Inferior parietal cortex (tissue), 1 donor: ENCODE measurements at regions not wholly inside any gene's neighbourhood (a gene's known extent, or its start where the extent isn't known, plus 50 kb on each side); places are given as distances from the start of the nearest gene placed in this dataset.

Source experiments
- DNase-seq: peaks from one replicate; pipeline ENCODE4 v3.0.0-alpha.2; 2016; ENCODE audit errors: extremely low spot score

DNA sequence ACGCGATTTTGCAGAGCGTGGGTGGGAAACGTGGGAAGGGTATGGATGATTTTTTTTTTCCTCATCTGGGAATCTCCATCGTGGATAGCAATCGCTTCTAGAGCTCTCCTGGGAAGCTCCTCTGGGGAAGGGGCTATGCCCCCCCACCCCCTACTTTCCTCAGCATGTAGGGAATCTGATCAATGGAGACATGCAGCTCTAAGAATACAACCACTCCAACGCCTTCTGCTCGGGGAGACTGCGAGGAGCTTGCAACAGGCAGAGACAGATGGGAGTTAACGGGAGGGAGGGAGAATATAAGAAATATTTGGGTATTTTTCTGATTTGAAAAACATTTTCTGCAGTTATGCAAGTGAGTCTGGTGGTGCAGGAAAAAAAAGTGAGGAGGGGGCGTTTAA lies 104.6 kb upstream of the HSD17B12 start:
- DNase-seq = no peak

DNA sequence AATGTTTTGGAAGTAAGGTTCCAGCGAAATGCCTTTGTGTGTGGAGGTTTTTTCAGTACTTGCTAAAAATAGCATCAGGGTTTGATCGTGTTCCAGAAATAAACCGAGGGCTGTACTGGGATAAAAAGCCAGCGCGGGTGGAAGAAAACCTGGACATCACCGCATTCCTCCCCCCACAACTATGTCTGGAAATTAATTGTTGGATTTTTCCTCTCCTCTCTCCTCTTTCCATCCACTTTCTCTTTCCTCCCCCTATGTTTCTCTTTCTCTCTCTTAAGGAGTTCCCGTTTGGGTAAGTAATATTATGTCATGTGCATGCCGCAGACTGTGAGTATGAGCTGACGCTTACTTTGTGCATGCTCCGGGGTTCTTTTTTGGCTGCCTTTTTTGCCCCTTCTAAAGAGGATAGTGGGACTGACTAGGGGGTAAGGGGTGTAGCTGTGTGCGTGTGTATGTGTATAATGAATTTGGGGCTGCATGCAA lies 104.2 kb upstream of the HSD17B12 start:
- no peak for DNase-seq

DNA sequence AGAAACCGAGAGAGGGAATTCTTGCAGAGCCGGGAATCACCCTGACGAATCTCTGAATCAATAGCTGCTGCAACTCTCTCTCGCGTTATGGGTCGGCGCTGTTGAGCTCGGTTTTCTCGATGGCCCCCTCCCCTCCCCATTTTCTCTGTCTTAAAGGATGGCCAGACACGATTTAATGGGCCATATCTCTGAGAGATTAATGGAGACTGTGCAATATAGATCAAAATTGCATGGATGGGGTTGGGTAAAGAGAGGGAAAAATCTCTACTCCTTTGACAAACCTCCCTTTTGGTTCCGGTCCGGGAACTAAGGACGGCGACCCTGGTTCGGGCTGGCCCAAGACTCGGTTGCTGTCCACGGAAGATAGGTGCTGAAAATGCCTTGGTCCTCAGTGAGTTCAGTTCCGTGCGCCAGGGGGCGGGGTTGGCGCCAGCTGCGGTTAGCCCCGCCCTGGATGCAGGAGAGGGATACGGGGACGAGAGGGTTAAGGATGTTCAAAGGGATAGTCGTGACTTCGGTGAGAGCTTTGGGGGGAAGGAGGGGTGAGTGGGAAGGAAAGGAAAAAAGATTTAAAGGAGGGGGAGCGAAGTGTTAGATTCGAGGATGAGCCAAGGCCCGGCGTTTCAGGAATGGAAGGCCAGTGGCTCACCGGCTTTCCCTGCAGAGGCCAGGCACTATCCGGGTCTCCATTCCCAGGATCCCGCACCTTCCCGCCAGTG lies 103.6 kb upstream of the HSD17B12 start:
- no peak for DNase-seq

DNA sequence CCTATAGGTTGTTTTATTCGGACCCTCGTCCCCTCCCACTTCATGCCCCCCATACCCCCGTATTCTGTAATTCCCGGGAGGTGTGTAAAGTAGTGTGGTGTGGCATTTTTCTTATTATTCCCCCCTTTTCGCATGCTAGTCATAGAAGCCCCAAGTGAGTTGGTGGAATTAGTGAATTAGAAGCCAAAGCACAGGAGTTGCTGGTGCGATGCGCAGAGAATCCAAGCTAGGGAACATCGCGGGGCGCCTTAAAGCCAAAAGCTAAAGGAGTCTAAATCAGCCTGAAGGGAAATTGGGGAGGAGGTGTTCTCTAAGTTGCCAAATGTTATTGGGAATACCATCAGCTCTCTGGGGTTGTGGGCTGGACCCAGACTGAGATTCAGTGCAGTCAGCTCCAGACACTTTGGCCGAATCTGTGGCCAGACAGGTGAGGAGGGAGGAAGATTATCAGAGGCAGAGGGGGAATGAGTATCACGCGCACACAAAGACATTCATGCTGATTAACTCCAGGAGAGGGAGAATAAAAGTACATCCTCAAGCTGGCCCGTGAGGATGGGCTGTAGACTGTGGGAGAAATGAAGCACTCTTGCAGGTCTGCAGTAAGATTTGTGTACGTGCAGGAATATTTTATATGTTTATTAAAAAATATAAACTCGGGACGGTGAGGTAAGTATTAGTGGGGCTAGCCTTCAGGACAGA lies 102.8 kb upstream of the HSD17B12 start:
- no peak for DNase-seq

DNA sequence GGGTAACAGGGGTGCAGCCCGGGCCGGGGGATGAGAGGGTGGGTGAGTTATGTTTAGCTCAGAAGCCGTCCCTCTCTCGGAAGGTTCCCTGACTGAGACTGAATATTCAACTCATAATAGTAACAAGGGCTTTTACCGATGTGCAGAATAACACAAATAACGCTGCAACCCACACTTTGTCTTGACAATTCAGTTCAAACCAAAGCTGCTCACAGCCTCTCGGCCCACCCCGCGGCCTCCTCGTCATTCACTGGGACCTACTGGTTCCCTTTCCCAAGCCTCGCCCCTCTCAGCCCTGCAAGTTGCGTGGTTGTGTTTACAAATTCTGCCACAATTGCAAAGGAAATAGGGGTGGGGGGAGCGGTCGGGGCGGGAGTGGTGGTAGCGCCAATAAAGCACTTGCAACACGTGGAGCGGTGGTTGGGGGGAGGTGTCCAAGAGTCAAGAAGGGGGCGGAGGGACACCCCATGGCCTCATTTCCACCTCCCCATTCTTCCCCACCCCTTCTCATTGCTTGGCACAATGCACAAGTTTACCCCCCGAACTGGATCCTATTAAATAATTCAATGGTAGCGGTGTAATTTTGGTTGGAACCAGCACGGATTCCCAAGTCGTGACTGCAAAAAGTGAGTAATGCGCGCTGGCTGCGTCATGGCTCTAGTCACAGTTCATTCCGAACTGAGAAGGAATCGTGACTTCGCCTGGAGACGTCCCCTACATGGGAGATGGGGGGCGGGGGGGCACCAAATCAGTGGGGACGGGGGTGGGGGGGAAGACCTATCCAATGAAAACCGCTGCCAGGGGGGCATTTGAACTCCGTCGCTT lies 102.0 kb upstream of the HSD17B12 start:
- no peak for DNase-seq

DNA sequence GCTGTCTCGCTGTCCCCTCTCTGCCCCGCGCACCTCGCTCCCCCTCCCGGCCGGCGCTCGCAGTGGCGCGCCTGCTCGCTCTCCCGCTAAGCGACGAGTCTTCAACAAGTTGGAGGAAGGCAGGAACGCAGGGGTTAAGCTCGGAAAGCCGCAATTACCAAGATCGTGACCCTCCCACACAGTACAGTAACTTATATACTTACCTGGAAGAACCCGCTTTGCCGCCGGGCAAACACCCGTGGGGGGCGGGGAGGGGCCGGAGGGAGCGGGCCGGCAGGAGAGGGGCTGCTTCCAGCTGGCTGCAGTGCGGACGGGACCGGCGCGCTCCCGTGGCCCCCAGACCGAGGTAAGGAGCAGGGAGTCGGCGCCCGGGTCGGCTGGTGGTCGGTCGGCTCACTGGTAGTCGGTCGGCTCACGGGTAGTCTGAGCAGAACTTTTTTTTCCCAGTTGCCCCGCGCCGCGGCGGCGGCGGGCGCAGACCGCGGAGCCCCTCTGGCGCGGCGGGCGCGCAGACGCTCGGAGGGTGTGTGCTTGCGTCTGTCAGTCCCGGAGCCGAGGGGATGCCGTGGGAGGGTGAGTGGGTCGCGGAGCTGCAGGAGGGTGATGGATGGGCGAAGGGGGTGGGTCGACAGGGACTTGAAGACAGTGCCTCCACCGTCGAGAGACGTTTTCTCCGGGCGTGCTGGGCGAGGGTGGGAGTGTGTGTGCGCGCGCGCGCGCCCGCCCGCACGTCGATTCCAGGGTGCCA lies 101.2 kb upstream of the HSD17B12 start:
- DNase-seq = no peak

DNA sequence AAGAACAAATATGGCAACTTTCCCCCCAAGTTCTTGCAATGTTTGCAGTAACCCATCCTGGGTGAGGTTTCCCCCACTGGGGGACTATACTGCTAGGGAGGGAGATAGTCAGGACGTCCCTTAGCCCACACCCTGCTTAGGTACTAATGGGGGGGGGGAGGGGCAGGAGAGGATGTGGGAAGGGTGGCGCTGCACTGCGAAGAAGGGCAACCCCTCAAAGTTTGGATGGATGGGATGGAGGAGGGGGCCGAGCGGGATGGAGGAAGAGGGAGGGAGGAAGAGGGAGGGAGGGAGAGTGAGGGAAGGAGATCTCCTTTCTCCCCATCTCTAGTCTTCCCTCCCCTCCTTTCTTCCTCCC lies 100.6 kb upstream of the HSD17B12 start:
- no peak for DNase-seq

DNA sequence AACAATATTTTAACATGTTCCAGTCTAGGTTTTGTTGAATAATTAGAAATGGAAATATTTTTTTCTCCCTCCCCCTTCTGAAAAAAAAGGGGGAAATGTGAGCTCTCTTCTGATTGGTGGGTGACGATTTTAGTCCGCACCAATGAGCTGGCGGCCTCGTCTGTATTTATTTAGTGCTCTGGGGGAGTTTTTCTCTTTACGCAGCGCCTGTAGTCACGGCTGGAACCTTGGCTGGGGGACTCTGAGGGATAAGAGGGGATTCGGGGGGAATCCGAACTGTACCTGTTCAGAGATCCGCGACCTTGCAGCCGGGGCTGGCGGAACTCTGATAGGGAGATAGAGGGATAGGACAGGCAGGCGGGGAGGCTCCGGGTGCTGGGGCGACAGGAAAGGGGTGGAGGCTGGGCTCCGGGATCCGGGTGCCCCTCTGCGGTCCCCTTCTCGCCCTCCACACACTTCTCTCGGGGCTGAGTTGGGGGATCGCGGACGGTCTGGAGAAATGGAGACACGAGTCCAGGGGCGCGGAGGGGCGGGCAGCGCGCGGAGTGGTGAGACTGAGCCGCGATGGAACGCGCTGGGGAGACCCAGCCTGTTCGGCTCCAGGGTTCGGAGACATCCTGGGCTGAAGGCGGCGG lies 99.7 kb upstream of the HSD17B12 start:
- no peak for DNase-seq

DNA sequence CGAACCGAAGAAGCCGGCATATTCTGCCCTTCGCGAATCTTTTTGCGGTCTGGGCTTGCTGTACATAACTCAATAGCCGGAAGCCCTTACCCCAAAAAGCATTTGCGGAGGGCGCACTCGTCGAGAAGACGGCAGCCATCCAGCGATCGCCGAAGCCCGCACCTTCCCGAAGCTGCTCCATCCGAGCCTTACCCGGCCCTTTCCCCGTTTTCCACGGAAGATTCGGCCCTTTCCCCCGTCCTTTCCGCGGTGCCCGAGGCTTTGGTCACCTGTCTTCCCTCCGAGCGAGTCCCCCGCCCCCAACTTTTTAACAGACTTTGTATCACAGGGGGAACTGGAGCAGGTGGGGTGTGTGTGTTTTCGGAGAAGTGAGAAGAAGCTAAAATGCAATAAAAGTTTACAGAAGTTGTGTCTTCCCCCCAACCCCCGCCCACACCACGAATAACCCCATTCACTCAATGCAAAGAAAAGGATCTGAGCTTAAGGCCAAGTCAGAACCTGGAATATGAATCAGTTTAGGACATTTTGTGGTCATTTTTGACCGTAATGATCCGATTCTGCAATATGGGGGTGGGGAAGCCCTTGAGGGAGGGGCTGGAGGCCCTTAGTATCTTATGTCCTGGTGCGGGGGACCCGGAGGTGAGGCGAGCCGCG lies 99.0 kb upstream of the HSD17B12 start:
- DNase-seq = no peak

DNA sequence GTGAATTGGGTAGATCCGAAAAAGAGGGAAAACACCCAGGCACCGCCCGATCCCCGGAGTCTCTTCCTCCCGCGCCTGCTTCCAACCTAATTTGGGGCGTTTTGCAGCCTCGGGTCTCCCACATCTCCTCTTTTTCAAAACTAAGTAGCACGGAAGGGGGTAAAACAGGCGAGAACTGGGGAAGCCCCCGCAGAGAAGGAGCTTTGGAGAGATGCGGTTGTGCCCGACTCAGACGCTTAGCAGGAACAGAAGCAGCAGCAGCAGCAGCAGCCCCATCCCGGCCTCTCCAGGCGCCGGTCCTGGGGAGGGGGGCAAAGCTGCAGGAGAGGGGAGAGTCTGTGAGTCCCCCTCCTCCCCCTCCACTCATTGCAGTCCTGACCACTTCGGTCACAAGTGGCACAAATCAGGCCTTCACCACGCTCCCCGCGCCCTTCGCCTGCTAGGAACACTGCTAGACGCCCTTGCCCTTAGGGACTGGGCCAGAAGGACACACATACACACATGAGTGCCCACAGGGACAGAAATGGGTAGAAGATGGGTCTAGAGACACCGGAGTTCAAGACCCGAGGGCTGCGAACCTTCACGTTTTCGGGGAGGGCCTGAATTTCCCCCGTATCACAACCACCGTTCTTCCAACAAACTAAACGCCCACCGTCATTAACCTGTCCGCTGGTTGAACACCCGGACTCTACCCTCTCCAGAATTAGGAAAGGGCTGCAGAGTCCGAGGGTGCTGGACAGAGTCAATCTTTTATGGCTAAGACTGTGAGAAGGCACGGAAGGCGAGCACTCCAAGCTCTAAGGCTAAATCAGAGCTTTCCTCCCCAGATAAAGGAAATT lies 98.3 kb upstream of the HSD17B12 start:
- no peak for DNase-seq

DNA sequence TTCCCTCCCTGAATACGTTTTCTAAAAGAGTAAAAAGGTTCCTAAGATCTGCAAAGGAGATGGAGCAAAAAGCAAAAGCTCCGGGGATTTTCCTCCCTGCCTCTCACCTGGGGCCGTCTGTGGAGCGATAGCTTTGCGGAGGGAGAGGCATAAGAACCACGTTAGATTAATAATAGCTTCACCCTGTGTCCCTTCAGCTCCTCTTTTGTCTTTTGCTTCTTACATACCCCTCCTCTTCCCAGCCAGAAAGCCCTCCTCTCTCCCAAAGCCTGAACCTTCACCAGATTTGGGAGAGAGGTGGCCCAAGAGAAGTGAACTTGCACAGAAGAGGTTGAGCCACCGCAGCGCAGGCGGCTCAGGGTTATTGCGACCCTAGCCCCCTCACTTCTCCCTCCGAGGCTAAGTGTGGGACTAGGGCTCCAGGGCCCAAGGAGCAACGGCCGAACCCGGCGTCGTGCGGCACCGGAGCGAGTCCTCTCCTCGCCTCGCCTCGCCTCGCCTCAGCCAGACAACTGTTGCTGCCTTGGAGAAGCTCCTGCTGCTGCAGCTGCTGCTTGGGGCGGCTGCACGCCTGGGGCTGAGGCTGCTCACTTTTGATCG lies 97.6 kb upstream of the HSD17B12 start:
- no peak for DNase-seq

DNA sequence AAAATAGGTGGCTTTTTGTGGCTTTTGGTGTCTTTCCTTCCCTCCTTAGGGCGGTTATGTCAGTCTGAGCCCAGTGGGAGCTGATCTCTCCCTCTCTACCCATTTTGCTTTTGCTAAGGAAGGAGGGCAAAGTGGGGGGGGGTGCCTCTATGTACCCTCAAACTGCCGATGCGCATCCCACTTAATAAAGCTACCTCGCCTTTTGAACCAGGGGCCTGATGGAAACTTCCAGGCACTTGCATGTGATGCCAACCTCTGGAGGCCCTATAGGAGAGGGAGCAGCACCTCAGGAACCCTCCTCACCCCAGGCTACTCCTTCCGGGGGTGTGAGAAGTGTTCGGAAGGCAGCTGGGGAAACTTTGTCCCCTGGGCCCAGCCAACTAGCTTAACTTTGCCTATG lies 97.0 kb upstream of the HSD17B12 start:
- no peak for DNase-seq

DNA sequence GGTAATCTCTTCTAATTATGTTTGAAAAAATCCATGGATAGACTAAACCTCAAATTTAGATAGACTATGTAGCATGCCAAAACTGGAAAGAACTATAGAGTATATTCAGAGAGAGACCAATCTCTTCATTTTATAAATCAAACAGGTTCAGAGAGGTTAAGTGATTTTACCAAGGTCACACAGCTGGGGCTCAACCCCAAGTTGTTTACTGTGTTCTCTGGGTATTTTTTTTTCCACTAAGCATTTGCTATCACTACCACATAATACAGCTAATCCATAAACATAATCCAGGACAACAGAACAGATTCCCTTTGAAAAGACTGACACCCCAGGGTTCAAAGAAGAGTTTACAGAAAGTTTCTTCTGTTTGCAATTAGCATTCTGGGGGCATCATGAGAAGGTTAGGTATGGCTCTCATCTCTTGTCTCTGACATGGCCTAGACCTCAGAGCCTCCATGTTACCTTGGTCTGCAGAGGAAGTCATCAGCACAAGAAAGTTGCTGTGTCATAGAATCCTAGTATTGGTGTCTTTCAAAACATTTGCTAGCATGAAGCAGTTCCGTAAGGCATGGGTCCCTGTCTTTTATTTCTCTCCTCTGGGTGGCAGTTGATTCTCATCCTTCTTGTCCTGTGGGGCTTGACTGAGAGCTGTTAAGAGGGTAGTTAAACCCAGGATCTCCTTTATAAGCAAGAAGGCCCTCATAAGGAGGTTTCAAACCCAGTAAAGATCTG lies 94.5 kb upstream of the HSD17B12 start:
- no peak for DNase-seq

DNA sequence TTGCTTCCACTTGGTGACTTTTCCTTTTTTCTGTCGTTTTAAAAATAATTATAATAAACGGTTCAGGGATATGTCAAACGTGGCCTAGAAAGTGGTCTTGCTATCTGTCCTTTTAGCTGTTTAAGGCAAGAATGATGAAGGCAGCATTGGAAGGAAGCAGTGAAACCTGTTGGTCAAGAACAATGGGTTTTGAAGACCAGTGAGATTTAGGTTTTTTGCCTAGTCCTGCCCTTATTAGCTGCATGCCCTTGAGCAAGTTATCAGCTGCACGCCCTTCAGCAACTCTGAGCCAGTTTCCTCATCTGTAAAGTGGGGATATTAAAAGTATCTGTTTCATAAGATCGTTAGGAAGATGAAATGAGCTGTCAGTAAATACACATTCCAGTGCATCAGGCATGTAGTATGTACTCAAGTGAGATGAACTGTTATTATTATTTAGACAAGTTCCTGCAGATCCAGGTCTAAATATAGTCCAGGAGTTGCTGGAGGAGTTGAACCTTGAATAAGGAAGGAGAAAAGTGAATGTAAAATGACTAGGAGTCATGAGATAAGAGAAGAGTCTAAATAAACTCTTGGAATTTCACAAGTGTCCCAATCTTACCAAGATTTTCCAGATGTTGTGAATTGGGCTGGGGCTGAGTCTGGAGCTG lies 90.8 kb upstream of the HSD17B12 start:
- DNase-seq = no peak

DNA sequence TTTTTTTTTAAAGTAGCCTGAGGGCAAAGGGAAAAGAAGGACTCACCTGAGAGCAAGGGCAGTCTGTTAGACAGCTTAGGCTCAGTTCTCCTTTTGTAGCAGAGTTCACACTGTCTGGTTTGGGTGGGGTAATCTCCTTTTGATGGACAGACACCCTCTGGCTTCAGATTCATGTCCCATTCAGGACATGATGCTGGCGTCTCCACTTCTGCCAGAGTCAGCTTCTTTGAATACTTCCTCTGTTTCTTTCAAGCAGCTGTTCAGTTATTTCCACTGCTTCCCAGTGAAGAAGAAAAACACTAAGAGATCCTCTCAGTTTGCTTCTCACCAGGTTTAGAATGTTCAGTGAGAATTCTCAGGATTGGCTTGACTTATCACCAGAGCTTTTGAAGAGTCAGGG lies 79.0 kb upstream of the HSD17B12 start:
- DNase-seq = no peak

DNA sequence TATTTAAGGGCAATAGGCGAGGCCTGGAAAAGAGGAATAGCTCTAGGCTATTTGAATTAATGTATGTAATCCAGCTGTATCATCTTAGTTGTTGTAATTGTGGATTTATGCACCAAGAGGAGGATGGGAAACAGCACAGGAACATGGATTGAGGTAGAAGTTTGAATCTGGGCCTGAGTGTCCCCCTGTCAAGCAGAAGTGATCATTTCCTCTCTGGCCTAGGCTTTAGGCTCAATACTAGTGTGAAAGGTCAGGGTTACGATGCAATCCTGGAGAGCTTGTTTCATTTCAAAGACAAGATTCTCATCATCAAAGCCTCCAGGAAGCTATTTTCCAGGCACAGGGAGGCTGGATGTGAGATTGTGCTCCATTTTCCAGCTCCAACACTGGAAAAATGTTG lies 77.9 kb upstream of the HSD17B12 start:
- no peak for DNase-seq

DNA sequence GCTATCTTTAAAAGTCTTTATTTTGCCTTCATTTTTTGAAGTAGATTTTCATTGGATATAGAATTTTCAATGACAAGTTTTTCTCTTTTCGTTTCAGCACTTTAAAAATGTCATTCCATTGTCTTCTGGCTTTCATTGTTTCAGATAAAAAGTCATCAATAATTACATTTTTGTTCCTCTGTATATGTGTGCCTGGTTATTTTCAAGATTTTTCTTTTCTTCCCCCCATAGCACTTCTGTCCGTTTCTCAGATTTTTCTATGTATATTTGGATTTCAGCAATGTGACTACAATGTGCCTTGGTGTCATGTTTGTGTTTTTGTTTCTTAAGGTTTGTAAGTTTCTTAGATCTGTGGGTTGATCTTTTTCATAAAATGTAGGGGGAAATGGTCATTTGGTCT lies 66.3 kb upstream of the HSD17B12 start:
- DNase-seq = no peak

DNA sequence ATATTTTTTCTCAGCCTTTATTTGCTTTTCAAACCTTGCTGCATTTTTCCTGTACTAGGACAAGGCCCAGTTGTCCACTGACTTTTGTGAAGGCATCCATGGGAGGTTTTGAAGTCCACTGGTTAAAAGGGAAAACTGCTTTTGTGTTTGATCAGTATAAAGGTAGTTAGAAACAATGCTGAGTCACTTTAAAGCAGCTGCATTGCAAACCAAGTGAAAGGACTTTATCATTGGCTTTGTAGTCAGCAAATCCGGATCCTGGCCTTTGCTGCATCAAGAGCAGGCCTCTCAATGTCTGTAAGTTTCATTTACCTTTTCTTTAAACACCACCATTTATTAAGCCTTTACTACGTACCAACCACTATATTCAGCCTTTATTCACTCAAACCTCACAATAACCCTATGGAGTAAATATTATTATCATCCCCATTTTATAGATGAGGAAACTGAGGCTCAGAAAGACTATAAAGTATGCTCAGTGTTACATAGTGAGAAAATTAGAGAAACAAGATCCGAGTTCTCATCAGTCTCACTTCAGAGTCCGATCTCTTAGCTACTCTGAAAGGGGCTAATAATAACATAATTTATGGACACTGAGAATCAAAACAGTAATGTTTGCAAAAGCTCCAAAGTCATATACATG lies 60.6 kb upstream of the HSD17B12 start:
- DNase-seq = no peak
